GM12872 (cell line): ENCODE measurements at regions not wholly inside any gene's neighbourhood (a gene's known extent, or its start where the extent isn't known, plus 50 kb on each side); places are given as distances from the start of the nearest gene placed in this dataset.

Experiments used
- TF ChIP-seq, protein P1 (sequence below): IDR thresholded peaks from 3 replicates; pipeline ENCODE4 v1.5.1; 2011; ENCODE audit warnings: low read depth, mild to moderate bottlenecking, low read length, moderate library complexity; ENCODE audit not compliant: insufficient read depth

- TF ChIP-seq, protein P1, sequence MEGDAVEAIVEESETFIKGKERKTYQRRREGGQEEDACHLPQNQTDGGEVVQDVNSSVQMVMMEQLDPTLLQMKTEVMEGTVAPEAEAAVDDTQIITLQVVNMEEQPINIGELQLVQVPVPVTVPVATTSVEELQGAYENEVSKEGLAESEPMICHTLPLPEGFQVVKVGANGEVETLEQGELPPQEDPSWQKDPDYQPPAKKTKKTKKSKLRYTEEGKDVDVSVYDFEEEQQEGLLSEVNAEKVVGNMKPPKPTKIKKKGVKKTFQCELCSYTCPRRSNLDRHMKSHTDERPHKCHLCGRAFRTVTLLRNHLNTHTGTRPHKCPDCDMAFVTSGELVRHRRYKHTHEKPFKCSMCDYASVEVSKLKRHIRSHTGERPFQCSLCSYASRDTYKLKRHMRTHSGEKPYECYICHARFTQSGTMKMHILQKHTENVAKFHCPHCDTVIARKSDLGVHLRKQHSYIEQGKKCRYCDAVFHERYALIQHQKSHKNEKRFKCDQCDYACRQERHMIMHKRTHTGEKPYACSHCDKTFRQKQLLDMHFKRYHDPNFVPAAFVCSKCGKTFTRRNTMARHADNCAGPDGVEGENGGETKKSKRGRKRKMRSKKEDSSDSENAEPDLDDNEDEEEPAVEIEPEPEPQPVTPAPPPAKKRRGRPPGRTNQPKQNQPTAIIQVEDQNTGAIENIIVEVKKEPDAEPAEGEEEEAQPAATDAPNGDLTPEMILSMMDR: no peak
Observed at GRCh38 chr20:39878320-39878719, 810.7 kb downstream of the MAFB start.

DNA sequence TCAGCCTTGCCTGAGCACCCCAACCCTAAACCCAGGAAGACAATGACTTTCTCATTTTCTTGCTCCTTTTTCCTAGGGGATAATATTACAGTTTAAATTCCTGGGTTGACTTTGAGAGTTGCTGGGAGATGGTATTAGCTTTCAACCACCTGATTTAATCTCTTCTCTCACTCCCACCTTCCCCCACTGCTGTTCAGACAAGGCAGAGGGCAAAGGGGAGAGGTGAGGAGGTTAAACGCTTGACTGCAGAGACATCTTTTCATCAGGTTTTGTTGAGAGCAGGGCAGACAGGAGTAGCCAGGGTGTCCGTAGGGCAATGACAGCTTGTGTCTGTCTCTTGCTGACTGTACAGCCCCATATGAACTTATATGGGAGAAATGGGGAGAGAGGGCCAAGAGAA is 811.2 kb downstream of the MAFB start:
- TF ChIP-seq, protein P1: no peak

- TF ChIP-seq, protein P1: no peak
Observed at GRCh38 chr20:39876976-39877635, 811.9 kb downstream of the MAFB start.

DNA sequence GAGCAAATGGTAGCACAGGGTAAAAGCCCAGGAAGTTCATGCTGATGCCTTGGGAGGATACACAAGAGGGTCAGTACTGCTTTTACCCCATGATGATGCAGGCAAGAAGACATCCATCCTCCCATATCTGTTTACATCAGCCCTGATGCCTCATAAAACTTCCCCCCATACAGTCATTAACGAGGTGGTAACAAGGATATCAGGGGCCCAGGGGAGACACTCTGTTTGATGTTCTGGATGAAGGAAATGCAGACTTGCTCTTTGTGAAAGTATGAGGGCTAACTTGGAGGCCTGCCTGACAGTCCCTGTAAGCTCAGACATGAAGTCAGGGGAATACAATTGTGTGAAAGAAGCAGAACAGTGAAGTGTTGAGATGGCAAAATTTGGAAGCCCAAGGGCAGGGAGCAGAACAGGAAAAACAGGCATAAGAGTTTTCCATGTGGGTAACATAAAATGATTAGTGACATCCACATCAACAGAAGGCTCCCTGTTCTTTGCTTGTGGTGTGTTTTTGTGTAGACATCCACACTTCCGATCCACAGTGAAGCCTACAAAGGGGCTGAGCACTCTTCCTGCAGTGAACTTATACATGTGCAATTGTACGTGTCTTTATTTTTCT is 813.4 kb downstream of the MAFB start:
- TF ChIP-seq, protein P1: no peak

DNA sequence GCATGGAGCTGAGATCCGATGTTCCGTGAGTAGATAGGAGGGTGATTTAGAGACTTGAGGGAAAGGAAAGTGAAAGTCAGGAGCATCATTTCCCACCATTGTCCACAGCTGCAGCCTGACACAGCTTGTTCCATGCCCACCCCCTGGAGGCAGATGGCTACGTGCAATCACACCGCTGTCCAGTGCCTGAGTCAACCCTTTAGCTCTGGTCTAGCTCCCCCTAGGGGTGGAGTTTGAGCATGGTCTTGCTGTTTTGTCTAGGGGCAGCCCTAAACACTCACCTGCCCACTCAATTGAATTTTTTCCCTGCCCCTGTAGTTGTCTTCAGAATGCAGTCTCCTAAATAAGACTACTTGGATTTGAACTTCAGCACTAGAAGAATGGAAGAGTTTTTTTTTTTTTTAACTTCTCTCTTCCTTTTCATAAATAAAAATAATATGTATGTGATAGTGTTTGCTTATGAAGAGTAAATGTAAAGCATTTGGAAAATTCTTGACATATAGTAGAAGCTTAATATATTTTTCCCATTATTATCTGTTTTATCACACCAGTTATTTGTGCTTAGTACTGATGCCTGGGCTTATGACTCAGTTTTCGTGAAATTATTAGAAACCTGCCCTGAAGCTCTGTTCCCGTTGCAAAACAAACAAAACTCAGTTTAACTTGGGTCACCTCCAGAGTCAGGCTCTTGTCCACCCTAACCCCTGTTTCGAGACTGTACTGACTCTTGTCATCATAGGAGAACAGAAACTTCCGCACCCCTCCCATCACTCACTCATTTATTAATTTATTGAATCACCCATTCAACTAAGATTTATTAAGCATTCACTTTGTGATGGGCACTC is 814.8 kb downstream of the MAFB start:
- TF ChIP-seq, protein P1: peak; percentile 98

DNA sequence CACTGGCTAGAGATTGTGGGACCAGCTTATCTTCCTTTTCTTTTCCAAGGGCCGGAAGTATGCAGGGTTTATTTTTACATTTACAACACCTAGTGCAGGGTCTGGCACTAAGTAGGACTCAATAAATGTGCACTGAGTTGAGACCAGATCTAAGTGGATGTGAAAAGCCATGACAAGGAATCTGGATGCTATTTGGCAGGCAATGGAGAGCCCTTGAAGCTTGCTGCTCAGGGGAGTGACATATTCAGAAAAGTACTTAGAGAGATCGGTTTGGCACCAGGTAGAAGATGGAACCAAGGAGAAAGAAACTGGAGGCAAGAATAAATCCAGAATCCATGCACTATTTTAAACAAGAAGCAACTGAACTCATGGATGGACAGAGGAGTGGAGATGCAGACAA is 815.8 kb downstream of the MAFB start:
- TF ChIP-seq, protein P1: no peak

DNA sequence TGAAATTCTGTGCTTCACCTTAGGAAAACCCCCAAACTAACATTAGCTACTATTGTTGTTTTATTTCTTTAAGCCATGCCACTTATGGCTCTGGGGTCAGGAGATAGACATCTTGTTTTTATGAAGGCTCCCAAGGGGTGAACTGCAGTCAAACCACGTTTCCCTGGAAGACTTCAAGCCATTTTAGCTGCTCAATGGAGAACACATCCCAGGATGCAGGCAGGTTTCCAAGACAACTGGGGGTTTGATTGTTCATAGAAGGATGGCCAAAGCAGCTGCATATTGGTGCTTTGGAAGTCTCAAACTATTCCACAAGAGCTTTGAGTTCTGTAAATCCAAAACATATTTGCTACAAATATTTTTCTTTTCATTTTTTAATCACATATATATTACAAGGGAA is 818.0 kb downstream of the MAFB start:
- TF ChIP-seq, protein P1: no peak
